Ishikawa (cell line): ENCODE measurements at regions not wholly inside any gene's neighbourhood (a gene's known extent, or its start where the extent isn't known, plus 50 kb on each side); places are given as distances from the start of the nearest gene placed in this dataset.

ENCODE experiments used
- CEBPB ChIP-seq: IDR thresholded peaks from 2 replicates; pipeline ENCODE4 v1.6.1; 2012
- CREB1 ChIP-seq: IDR thresholded peaks from 2 replicates; pipeline ENCODE4 v1.6.1; 2012; ENCODE audit warnings: low read depth
- EGR1 ChIP-seq: IDR thresholded peaks from 2 replicates; pipeline ENCODE4 v1.6.1; 2012
- EP300 ChIP-seq: IDR thresholded peaks from 2 replicates; pipeline ENCODE4 v1.6.1; 2012; ENCODE audit warnings: borderline replicate concordance
- FOXM1 ChIP-seq: IDR thresholded peaks from 2 replicates; pipeline ENCODE4 v1.6.1; 2012; ENCODE audit warnings: low read depth, borderline replicate concordance
- NFIC ChIP-seq: IDR thresholded peaks from 2 replicates; pipeline ENCODE4 v1.6.1; 2012
- RAD21 ChIP-seq: IDR thresholded peaks from 2 replicates; pipeline ENCODE4 v1.6.1; 2012; ENCODE audit warnings: low read depth
- TAF1 ChIP-seq: IDR thresholded peaks from 2 replicates; pipeline ENCODE4 v1.6.1; 2012; ENCODE audit warnings: low read depth, mild to moderate bottlenecking
- TCF12 ChIP-seq: IDR thresholded peaks from 2 replicates; pipeline ENCODE4 v1.6.1; 2012; ENCODE audit warnings: low read depth
- TEAD4 ChIP-seq: IDR thresholded peaks from 2 replicates; pipeline ENCODE4 v1.6.1; 2012
- YY1 ChIP-seq: IDR thresholded peaks from 2 replicates; pipeline ENCODE4 v1.6.1; 2012; ENCODE audit warnings: low read depth
- ZBTB7A ChIP-seq: IDR thresholded peaks from 2 replicates; pipeline ENCODE4 v1.6.1; 2012; ENCODE audit warnings: low read depth
- TF ChIP-seq, protein P1 (sequence below): IDR thresholded peaks from 2 replicates; pipeline ENCODE4 v1.6.1; 2012
- TF ChIP-seq, protein P2 (sequence below): IDR thresholded peaks from 2 replicates; pipeline ENCODE4 v1.6.1; 2012
- TF ChIP-seq, protein P3 (sequence below): IDR thresholded peaks from 2 replicates; pipeline ENCODE4 v1.6.1; 2012; ENCODE audit warnings: low read depth, mild to moderate bottlenecking

DNA sequence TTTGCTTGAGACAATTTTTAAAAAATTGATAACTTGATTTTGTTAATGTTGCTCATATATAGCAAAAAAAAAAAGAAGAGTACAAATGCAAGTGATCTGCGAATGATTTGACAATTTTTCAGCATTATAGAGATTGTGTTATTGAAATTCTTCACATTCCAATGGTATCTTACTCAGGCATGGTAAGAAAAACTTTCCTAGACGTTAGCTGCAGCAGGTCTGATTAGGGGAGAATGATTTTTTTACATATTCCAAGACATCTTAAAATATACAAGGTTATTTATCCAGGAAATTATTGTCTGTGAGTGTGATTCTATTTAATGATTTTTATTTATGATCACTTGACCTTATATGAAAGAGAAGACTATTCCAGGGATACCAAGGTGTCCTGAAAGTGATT, 361.9 kb downstream of the MAT2B start:
- TF ChIP-seq FOXM1: no peak
- TF ChIP-seq TEAD4: no peak
- TF ChIP-seq RAD21: no peak
- TF ChIP-seq CEBPB: no peak
- no peak for TF ChIP-seq YY1
- no peak for TF ChIP-seq EGR1
- TF ChIP-seq TAF1: no peak
- TF ChIP-seq TCF12: no peak
- TF ChIP-seq, protein P1, sequence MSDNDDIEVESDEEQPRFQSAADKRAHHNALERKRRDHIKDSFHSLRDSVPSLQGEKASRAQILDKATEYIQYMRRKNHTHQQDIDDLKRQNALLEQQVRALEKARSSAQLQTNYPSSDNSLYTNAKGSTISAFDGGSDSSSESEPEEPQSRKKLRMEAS: no peak
- no peak for TF ChIP-seq NFIC
- TF ChIP-seq, protein P2, sequence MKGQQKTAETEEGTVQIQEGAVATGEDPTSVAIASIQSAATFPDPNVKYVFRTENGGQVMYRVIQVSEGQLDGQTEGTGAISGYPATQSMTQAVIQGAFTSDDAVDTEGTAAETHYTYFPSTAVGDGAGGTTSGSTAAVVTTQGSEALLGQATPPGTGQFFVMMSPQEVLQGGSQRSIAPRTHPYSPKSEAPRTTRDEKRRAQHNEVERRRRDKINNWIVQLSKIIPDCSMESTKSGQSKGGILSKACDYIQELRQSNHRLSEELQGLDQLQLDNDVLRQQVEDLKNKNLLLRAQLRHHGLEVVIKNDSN: no peak
- TF ChIP-seq, protein P3, sequence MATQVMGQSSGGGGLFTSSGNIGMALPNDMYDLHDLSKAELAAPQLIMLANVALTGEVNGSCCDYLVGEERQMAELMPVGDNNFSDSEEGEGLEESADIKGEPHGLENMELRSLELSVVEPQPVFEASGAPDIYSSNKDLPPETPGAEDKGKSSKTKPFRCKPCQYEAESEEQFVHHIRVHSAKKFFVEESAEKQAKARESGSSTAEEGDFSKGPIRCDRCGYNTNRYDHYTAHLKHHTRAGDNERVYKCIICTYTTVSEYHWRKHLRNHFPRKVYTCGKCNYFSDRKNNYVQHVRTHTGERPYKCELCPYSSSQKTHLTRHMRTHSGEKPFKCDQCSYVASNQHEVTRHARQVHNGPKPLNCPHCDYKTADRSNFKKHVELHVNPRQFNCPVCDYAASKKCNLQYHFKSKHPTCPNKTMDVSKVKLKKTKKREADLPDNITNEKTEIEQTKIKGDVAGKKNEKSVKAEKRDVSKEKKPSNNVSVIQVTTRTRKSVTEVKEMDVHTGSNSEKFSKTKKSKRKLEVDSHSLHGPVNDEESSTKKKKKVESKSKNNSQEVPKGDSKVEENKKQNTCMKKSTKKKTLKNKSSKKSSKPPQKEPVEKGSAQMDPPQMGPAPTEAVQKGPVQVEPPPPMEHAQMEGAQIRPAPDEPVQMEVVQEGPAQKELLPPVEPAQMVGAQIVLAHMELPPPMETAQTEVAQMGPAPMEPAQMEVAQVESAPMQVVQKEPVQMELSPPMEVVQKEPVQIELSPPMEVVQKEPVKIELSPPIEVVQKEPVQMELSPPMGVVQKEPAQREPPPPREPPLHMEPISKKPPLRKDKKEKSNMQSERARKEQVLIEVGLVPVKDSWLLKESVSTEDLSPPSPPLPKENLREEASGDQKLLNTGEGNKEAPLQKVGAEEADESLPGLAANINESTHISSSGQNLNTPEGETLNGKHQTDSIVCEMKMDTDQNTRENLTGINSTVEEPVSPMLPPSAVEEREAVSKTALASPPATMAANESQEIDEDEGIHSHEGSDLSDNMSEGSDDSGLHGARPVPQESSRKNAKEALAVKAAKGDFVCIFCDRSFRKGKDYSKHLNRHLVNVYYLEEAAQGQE: no peak

DNA sequence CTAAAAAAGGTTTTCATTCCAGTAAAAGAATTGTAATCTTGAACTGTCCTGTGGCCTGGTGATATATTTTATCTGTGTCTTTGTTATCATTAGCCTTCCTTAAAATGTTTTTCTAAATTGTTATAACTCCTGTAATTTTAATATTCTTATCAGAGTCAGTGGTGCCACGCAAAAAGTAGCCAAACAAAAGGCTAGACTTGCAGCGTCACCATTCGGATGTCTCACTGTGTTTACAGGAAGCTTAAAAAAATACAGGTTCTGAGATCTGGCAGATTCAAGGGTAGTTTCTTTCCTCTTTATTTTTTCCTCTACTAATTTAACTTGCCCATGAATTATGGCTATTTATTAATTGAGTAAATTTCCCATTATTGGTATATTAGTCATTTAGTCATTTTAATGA, 362.3 kb downstream of the MAT2B start:
- no peak for TF ChIP-seq CREB1

DNA sequence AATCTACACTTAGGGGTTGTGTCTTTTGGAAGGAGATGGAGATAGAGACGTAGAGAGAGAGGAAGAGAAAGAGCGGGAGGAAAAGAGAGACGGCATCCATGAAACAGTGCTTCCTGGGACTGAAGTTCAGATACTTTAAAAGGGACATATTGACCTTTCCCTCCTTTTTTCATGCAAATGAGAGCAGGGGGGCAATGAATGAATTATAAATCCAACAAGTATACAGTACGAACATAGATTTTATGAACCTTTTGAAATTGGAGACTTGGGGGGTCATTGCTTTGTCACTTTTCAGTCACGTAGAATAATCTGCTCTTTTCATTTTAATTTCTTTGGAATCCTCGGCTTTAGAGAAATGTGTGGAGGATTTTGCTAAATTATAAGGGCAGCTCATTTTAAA, 364.2 kb downstream of the MAT2B start:
- TF ChIP-seq CEBPB (no peak), EGR1 (no peak), ZBTB7A (no peak), EP300 (no peak)
- TF ChIP-seq, protein P1: no peak

DNA sequence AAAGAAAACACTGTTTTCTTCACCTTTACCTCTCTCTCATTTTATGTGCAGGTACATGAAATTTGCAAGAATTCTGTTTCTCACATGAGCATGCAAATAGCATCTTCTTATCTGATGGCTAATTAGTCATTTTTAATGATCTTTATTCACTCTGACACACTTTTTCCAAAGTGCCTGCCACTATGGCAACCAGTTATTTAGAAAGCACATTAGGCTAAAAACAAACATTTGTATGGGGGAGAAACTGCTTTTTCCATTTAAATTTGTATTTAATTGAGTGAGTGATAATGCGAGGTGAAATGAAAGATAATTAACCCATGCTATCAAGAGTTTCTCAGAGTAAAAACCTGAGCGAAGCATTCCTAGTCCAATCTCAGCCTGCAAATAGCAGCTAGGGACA, 365.0 kb downstream of the MAT2B start:
- TF ChIP-seq YY1 (no peak), EGR1 (no peak), ZBTB7A (no peak)

DNA sequence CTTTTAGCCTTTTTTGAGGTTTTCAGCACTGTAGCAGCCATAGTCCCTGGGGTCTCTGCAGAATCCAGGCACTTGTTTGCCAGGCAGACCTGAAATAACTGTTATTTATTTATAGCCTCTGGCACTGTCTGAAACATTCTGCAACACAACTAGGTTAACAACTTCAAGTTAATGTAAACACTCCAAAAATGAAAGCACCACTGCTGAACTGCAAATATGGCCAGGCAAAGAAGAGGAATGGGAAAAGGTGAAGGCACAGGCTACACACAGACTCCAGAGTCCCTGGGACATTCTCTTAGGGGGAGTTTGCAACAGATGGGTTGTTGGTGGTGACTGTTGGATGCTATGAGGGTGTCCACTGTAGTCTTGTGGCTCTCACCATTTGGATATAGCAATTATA, 369.0 kb downstream of the MAT2B start:
- TF ChIP-seq, protein P3: no peak

DNA sequence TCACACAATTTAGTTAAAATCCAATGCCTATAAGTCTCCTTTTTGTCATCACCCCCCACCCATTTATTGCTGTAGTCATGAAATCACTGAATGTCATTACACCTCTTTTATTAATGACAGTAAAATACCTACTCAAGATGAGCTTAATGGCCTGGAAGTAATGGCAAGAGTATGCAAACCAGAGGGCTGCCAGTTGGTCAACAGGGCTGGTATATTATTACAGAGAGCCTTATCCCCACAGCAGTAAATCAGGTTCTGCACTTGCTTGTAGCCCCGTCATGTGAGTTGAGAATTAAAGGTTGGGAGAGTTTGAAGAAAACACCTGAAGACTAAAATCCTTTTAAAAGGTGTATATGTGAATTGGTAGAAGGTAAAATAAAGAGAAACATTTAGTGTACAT, 372.4 kb downstream of the MAT2B start:
- TF ChIP-seq, protein P3: no peak
- TF ChIP-seq NFIC: no peak
- TF ChIP-seq EGR1: no peak
- no peak for TF ChIP-seq CEBPB
- TF ChIP-seq CREB1: no peak

DNA sequence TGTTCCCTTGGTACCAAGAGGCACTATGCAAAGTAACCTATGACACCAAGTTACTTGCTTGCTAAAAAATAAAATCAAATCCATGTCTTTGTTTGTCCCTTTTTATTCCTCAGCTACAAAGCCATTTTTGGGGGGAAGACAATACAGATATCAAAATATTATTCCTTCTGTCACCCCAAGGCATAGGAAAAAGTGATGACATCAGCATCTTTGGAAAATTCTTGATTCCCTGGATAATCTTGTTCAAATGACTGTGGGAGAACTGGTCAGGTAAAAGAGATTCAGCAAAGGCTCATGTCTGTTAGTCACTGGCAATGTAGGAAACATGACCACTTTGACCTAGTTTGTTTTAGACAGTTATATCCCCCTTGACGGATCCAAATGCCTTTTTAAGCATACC, 373.1 kb downstream of the MAT2B start:
- TF ChIP-seq CREB1 (no peak), NFIC (no peak), EGR1 (no peak), TAF1 (no peak), YY1 (no peak), CEBPB (no peak), TCF12 (no peak), ZBTB7A (no peak)
- TF ChIP-seq, protein P1: no peak
- TF ChIP-seq, protein P3: no peak
